ENCODE measurements at regions not wholly inside any gene's neighbourhood (a gene's known extent, or its start where the extent isn't known, plus 50 kb on each side); places are given as distances from the start of the nearest gene placed in this dataset.
A peak's percentile ranks its signal among the peaks of the same experiment; 100 is the strongest.
"Not testable (repeated sequence)": the region's sequence is repeated elsewhere in the genome, so short reads cannot be mapped to it uniquely, and the experiment has no call there.

GRCh38 chr16:25433388-25433787 is 175.7 kb upstream of the ZKSCAN2 start:
- no peak for DNase-seq

DNA sequence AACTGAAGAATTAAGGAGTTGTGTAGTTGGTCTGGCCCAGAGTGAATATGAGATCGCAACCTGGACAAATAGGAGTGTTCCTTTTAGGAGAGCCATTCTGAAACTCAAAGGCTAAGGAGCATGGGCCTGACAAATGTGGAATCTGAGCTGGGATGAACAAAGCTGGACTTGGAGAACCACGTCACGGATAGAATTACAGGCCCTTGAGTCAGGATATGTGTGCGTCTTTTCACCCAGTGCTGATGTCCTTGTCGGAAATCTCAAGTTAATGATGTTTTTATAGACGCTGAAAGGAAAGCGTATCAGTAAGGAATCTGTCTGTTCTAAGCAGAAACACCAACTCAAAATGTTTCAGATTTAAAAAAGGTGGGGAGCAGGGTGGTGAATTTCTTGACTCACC is 173.8 kb upstream of the ZKSCAN2 start:
- no peak for DNase-seq

DNA sequence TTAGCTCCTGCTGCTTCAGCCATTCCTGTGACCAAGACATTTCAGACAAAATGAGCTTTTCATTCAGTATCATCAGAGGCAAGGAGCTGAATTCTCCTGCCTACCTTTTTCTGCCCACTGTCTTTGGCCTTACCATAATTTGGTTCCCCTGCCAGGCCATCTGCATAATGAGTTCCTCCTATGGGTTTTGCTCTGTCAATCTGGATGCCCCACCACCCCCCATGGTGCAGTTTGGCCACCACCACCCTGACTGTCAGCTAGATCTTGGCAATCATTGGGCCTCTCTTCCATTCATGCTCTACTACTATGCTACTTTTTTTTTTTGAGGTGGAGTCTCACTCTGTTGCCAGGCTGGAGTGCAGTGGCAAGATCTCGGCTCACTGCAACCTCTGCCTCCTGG is 169.2 kb upstream of the ZKSCAN2 start:
- no peak for DNase-seq

DNA sequence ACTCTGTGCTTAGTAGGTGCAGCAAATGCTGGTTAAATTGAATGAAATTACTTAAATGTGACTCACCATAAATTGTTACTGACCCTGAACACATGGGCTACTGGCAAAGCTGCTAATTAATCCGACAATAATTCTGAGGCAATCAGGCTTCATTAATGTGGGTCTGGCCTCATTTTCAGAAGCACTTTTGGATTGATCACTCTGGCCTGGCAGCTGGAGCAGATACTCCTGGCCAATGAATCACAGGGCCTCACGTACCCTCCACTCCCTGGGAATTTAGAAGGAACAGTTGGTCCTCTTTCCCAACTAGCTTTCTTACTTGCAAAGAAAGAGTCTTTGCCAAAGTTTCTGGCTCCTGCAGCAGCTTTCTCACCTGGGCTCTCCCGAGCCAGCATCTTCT is 162.0 kb upstream of the ZKSCAN2 start:
- DNase-seq, result no peak

DNA sequence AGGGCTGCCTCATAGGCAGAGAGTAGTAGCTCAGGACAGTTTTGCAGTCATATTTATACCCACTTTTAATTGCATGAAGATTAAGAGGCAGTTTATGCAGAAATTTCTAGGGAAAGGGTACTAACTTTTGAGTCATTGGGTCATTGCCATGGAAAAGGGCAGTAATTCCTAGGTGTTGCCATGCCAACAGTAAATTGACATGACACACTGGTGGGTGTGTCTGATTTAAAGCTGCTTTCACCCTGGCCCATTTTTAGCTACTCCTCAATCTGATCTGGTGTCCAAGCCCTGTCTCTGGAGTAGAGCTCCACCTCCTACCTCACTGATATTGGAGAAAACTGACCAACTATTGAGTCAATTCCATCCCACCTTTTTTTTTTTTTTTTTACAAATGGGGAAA is 161.5 kb upstream of the ZKSCAN2 start:
- DNase-seq, result no peak

GRCh38 chr16:25416002-25416401 is 158.4 kb upstream of the ZKSCAN2 start:
- DNase-seq, result no peak

DNA sequence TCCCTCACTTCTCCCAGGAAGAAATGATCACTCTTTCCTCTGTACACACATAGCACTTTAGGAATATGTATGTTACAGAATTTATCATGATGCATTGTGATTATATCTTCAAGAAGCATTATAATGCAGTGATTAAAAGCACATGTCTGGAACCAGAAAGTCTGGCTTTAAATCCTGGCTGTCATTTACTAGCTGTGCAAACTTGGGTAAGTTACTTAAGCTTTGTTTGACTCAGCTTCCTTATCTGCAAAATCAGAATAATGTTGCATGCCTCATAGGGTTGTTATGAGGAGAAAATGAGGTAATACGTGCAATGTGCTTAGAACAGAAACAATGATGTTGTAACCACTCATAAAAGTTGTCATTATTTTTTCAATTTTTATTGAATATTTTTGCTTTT is 156.3 kb upstream of the ZKSCAN2 start:
- DNase-seq, result peak; percentile 7

DNA sequence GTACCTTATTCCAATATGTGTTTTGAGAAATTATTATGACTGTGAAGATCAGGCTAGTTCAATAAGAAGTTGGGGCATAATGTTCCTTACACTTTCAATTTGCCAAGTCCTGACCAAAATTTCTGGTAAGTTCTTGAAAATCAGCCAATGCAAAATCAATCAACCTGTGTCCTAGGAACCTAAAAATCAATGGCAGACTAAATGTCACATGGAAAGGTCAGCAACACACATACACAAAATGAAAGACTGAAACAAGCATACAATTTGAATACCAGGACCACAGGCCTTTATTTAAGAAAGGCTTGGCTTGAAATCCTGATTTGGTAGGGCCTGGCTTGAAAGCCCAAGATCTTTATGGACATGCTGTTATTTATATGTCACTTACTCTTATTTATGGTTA is 155.5 kb upstream of the ZKSCAN2 start:
- DNase-seq, result no peak

DNA sequence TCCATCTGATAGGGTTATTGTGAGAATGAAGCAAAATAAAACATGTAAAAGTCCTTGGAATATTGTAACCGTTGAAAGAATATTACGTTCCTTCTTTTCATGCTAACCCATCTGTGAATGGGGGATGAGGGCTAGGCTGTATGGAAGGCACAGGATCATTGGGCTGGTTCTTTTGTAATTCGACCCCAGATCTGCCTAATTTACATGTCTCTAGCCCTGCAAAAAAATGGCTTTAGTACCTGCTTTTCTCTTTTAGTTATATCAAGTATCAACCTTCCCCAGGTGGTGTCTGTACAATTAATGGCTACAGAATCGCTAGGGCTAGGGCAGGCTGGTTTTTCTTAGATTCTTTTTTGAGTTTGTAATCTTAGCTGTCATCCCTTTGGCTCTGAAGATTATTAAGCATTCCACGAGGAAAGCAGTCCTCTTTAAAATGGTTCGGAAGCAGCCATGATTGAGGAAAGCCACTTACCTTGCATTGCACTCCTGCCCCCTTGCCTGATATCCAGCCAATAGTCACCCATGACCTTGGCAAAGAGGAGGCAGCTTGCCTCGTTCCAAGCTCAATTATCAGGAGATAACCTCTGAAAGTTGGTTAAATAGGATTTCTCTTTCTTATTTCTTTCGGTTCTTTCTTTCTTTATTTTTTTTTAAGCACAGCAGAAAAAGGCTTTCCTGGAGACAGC is 153.9 kb upstream of the ZKSCAN2 start:
- no peak for DNase-seq

DNA sequence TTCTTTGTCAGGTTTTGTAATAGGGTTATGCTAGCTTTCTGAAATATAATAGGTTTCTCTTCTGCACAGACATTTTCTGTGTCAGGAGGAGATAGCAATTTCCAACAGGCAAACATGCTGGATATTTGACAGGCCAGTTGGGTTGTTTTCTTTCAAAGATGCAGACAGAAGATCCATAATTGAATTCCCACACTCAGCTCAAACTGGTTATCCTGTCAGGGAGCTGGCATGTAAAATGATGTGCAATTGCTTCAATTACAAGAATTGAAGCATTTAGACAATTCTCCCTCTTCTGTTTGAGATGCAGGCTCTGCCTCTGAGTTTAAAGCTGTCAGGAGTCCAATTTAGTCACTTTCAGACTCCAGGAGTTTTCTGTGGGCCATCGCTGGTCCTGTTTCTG is 146.2 kb upstream of the ZKSCAN2 start:
- no peak for DNase-seq

GRCh38 chr16:25395528-25395927 is 137.9 kb upstream of the ZKSCAN2 start:
- DNase-seq, result no peak

DNA sequence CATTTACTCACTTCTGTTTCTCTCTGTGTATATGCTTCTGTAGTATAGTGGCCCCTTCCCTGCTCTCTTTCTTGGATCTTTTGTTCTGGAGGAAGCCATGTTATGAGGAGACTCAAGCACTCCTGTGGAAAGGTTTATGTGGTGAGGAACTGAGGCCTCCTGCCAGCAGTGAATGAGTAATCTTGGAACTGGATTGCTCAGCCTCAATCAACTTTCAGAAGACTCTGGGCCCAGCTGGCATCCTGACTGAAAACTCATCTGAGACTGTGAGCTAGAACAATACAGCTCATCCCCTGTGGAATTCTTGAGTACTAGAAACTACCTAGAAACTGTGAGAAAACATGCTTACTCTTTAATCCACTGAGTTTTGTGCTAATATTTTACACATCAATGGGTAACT is 133.1 kb upstream of the ZKSCAN2 start:
- DNase-seq, result no peak

GRCh38 chr16:25374556-25374955 is 116.9 kb upstream of the ZKSCAN2 start:
- DNase-seq, result no peak

GRCh38 chr16:25372716-25373115 is 115.1 kb upstream of the ZKSCAN2 start:
- no peak for DNase-seq

DNA sequence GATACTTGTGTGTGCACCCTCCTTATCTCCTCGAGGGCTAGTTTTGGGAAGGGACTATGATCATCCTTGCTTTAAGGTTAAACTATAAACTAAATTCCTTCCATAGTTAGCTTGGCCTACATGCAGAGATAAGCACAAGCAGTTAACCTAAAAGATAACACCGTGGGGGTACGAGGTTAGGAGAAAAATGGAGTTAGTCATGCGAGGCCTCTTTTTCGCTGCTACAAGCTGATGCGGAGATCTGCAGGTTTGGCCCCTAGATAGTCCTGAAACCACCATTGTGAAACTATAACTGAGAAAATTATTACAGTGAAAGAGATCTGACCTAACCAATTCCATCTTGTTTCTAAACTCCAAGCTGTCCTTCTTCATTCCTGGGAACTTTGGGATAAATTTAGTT is 113.7 kb upstream of the ZKSCAN2 start:
- no peak for DNase-seq

- DNase-seq, result no peak
These were observed 112.9 kb upstream of the ZKSCAN2 start for GRCh38 chr16:25370541-25370940.

- DNase-seq, result no peak
These were observed 110.3 kb upstream of the ZKSCAN2 start for GRCh38 chr16:25367773-25368524.

DNA sequence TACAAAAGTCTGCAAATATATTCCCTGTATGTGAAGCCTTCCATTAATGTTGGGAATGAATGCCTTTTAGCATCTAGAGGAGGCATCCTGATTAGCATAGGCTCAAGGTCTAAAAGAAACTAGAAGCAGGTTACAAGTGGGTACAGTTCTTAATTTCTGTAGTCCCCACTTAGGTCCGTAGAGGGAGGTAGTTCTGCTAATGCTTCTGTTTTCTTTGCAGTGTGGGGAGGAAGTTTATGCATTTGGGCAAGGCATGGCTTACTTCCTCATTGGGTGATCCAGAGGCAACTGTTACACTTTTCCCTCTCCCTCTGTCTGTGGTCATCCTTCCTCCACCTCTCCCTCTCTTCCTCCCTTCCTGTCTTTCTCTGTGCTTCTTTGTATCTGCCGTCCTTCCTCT is 108.4 kb upstream of the ZKSCAN2 start:
- DNase-seq, result no peak

DNA sequence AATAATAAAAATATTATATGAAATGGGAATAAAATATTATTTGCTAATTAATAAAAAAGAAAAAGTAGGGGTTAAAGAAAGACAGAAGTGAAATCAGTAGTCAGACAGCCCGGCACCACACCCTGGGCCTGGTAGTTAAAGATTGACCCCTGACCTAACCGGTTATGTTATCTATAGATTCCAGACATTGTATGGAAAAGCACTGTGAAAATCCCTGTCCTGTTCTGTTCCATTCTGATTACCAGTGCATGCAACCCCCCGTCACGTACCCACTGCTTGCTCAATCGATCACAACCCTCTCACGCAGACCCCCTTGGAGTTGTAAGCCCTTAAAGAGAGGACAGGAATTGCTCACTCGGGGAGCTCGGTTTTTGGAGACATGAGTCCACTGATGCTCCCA is 101.9 kb upstream of the ZKSCAN2 start:
- not testable (repeated sequence) for DNase-seq

DNA sequence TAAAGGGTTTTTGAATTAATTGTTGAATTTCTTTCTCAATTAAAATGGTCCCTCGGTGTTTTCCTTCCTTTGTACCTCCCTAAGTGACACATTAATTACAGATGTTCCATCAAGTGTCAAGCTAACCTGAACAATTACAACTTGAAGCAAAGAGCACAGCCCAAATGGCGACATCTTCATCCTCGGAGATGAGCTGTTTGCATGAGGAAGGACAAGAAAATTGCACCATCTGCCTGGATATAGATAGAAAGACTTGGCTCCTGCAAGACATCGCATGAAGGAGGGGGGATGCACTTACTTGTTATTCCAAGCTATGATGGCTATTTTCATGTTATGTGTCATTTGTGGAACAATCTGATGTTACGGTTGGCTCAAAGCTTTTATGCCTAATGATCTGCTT is 86.4 kb upstream of the ZKSCAN2 start:
- no peak for DNase-seq

- no peak for DNase-seq
These were observed 83.3 kb upstream of the ZKSCAN2 start for GRCh38 chr16:25340973-25341372.

GRCh38 chr16:25317732-25318316 is 60.2 kb upstream of the ZKSCAN2 start:
- no peak for DNase-seq

GRCh38 chr16:25311950-25312349 is 54.3 kb upstream of the ZKSCAN2 start:
- no peak for DNase-seq

- no peak for DNase-seq
These were observed 53.4 kb upstream of the ZKSCAN2 start for GRCh38 chr16:25311039-25311438.

All from fibroblast of skin of right quadriceps (primary cell).